HEK293T (cell line): ENCODE measurements at regions not wholly inside any gene's neighbourhood (a gene's known extent, or its start where the extent isn't known, plus 50 kb on each side); places are given as distances from the start of the nearest gene placed in this dataset.

Experiments
- CTCF ChIA-PET: fragments of 350-600 bp; formaldehyde crosslinking; extraction: SDS; loops from one replicate; lab custom pipeline; 2021; ENCODE audit warnings: antibody characterized with exemption, inconsistent platforms; lab: Yijun Ruan, JAX
- POLR2A ChIA-PET: fragments of 350-600 bp; formaldehyde crosslinking; extraction: SDS; loops from one replicate; lab custom pipeline; 2020; ENCODE audit warnings: antibody characterized with exemption, inconsistent platforms; lab: Yijun Ruan, JAX
- DNase-seq: peaks from one replicate; pipeline ENCODE4 v3.0.0; 2012; ENCODE audit warnings: mixed read lengths; ENCODE audit errors: extremely low spot score
- ARNT ChIP-seq: fragments of 450-650 bp; IDR thresholded peaks from 2 replicates; pipeline ENCODE4 v1.6.1; 2017; ENCODE audit warnings: mild to moderate bottlenecking
- BHLHE40 ChIP-seq: fragments of 450-650 bp; IDR thresholded peaks from 2 replicates; pipeline ENCODE4 v1.6.1; 2016; ENCODE audit warnings: mild to moderate bottlenecking, moderate library complexity, borderline replicate concordance
- CTBP1 ChIP-seq: fragments of 450-650 bp; IDR thresholded peaks from 2 replicates; pipeline ENCODE4 v1.6.1; 2016; ENCODE audit warnings: borderline replicate concordance
- ELF4 ChIP-seq: fragments of 450-650 bp; IDR thresholded peaks from 2 replicates; pipeline ENCODE4 v1.6.1; 2017; ENCODE audit warnings: antibody characterized with exemption
- FOXA1 ChIP-seq: fragments of 450-650 bp; IDR thresholded peaks from 2 replicates; pipeline ENCODE4 v1.6.1; 2016; ENCODE audit warnings: mild to moderate bottlenecking
- FOXK2 ChIP-seq: fragments of 450-650 bp; IDR thresholded peaks from 2 replicates; pipeline ENCODE4 v1.6.1; 2016; ENCODE audit warnings: mild to moderate bottlenecking
- FOXM1 ChIP-seq: fragments of 450-650 bp; IDR thresholded peaks from 2 replicates; pipeline ENCODE4 v1.6.1; 2017; ENCODE audit warnings: mild to moderate bottlenecking, borderline replicate concordance
- HDGF ChIP-seq: fragments of 450-650 bp; IDR thresholded peaks from 2 replicates; pipeline ENCODE4 v1.6.1; 2017; ENCODE audit warnings: antibody characterized with exemption, borderline replicate concordance
- L3MBTL2 ChIP-seq: fragments of 450-650 bp; conservative IDR thresholded peaks from 2 replicates; pipeline ENCODE4 v1.6.1; 2016; ENCODE audit warnings: mild to moderate bottlenecking
- LEF1 ChIP-seq: fragments of 450-650 bp; IDR thresholded peaks from 2 replicates; pipeline ENCODE4 v1.6.1; 2017; ENCODE audit warnings: mild to moderate bottlenecking, borderline replicate concordance
- NFRKB ChIP-seq: fragments of 450-650 bp; IDR thresholded peaks from 2 replicates; pipeline ENCODE4 v1.6.1; 2016; ENCODE audit warnings: mild to moderate bottlenecking, moderate library complexity
- SP1 ChIP-seq: fragments of 450-650 bp; IDR thresholded peaks from 2 replicates; pipeline ENCODE4 v1.6.1; 2017
- SUZ12 ChIP-seq: fragments of 450-650 bp; IDR thresholded peaks from 2 replicates; pipeline ENCODE4 v1.6.1; 2016; ENCODE audit warnings: mild to moderate bottlenecking
- TARDBP ChIP-seq: fragments of 450-650 bp; IDR thresholded peaks from 2 replicates; pipeline ENCODE4 v1.6.1; 2016
- ZNF384 ChIP-seq: fragments of 450-650 bp; IDR thresholded peaks from 2 replicates; pipeline ENCODE4 v1.6.1; 2016
- TF ChIP-seq, protein P1 (sequence below): fragments of 450-650 bp; IDR thresholded peaks from 2 replicates; pipeline ENCODE4 v1.6.1; 2016

DNA sequence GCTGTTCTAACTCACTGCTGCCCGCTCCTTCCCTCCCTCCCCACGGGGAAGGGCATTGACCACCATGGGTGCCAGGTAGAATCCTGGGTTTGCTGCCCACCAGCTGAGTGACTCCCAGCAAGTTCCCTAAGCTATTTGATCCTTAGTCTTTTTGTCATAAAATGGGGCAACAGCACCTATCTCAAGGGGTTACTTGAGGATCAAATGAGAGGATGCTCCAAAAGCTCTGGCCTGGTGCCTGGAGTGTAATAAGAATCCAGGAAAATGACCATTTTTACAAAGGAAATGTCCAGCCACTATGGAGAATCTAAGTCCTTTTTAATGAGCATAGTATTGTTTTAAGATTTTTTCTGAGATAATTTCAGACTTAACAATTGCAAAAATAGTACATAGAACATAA, 61.4 kb upstream of the CMKLR1 start:
- no peak for TF ChIP-seq ZNF384
- no peak for TF ChIP-seq ARNT
- no peak for TF ChIP-seq TARDBP
- no peak for TF ChIP-seq CTBP1
- no peak for TF ChIP-seq HDGF
- TF ChIP-seq BHLHE40 = no peak
- TF ChIP-seq SUZ12 = no peak
- no peak for TF ChIP-seq L3MBTL2
- TF ChIP-seq, protein P1, sequence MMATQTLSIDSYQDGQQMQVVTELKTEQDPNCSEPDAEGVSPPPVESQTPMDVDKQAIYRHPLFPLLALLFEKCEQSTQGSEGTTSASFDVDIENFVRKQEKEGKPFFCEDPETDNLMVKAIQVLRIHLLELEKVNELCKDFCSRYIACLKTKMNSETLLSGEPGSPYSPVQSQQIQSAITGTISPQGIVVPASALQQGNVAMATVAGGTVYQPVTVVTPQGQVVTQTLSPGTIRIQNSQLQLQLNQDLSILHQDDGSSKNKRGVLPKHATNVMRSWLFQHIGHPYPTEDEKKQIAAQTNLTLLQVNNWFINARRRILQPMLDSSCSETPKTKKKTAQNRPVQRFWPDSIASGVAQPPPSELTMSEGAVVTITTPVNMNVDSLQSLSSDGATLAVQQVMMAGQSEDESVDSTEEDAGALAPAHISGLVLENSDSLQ = no peak
- no peak for TF ChIP-seq NFRKB
- TF ChIP-seq ELF4 = no peak
- TF ChIP-seq SP1 = no peak
- no peak for TF ChIP-seq FOXA1
- no peak for DNase-seq
- POLR2A ChIA-PET = no interaction called here

GRCh38 chr12:108400056-108400455, 60.9 kb upstream of the CMKLR1 start:
- no peak for TF ChIP-seq L3MBTL2
- no peak for TF ChIP-seq FOXA1
- TF ChIP-seq FOXK2 = no peak
- TF ChIP-seq TARDBP = no peak
- no peak for TF ChIP-seq ELF4
- TF ChIP-seq NFRKB = no peak
- no peak for TF ChIP-seq HDGF
- no peak for TF ChIP-seq SP1
- TF ChIP-seq FOXM1 = no peak
- no peak for TF ChIP-seq BHLHE40
- no peak for TF ChIP-seq CTBP1
- TF ChIP-seq ARNT = no peak
- TF ChIP-seq SUZ12 = no peak
- DNase-seq = no peak
- CTCF ChIA-PET = no interaction called here
- POLR2A ChIA-PET = no interaction called here

More for the DNA sequence above, 61.4 kb upstream of the CMKLR1 start:
- CTCF ChIA-PET = no interaction called here

DNA sequence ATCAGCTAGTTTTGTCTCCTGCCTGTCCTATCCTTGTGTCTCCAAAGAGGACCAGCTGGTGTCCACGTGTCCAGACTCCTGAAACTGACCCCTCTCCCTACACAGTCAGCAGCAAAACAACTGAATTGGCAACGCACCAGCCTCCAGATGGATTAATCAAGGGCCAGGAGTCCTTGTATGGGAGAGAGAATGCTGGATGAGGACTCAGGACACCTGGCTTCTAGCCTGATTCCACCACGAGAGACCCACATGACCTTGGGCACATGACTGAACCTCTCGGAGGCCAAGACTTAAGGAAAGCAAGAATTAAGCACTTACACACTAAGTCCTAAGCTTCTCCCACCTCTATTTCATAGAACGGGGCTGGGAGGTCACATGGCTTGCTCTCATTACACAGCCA, 60.4 kb upstream of the CMKLR1 start:
- CTCF ChIA-PET = no interaction called here
- POLR2A ChIA-PET = no interaction called here
- TF ChIP-seq ELF4 = no peak
- TF ChIP-seq ZNF384 = no peak
- TF ChIP-seq TARDBP = no peak
- no peak for TF ChIP-seq LEF1
- TF ChIP-seq FOXK2 = no peak
- no peak for TF ChIP-seq ARNT
- TF ChIP-seq NFRKB = no peak
- TF ChIP-seq L3MBTL2 = no peak
- no peak for DNase-seq

- TF ChIP-seq ELF4 (no peak), FOXA1 (no peak)
- DNase-seq = no peak
- ChIA-PET CTCF (no interaction called here), POLR2A (no interaction called here)
Measured at GRCh38 chr12:108394196-108394595, 55.1 kb upstream of the CMKLR1 start.

GRCh38 chr12:108392284-108392683, 53.2 kb upstream of the CMKLR1 start:
- POLR2A ChIA-PET = no interaction called here
- TF ChIP-seq FOXK2 (no peak), L3MBTL2 (no peak), HDGF (no peak)
- CTCF ChIA-PET = no interaction called here
- no peak for DNase-seq

DNA sequence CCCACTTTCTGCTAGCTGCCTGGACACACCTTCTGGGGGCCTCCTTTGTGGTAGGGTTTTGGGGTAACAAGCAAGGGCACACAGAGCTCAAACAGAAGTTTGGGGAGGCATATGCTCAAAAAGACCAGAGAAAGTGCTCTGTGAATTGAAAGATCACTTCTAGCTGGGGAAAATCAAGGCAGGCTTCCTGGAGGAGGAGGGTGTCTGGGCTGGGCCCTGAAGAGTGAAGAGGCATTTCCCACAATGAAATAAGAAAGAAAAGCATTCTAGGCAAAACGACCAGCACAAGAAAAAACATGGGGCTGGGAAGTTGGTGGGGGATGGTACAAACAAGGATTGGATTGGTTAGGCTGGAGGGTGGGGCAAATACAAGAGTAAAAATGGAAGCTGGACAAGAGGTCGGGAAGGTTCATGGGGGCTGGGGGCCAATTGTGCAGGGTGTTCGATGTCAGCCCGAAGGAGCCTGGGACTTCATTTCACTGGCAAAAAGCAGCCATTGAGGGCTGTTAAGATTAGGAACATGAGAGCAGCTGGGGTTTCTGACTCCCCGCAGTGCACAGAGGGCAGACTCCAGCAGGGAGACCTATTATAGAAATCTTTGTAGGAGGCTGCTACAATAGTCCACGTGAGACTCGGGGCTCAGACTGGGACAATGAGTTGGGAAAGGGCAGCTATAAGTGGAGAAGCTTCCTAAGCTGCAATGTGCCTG, 51.5 kb upstream of the CMKLR1 start:
- ChIA-PET POLR2A (no interaction called here), CTCF (interaction anchor here (0.7 kb wide), 1 partner anchor 18 kb away, joined by 3 read pairs; no protein-coding TSS in a partner anchor)
- no peak for TF ChIP-seq NFRKB
- TF ChIP-seq ELF4 = no peak
- TF ChIP-seq ZNF384 = no peak
- no peak for TF ChIP-seq FOXM1
- TF ChIP-seq FOXA1 = no peak
- no peak for DNase-seq

- ChIA-PET CTCF (no interaction called here), POLR2A (no interaction called here)
- no peak for DNase-seq
- no peak for TF ChIP-seq FOXM1
- TF ChIP-seq FOXA1 = no peak
- peak; percentile 43; the same call in 1 of the 2 replicates for TF ChIP-seq TARDBP
- TF ChIP-seq, protein P1 = no peak
- TF ChIP-seq HDGF = no peak
- TF ChIP-seq ELF4 = no peak
- TF ChIP-seq NFRKB = no peak
Measured at GRCh38 chr12:108389544-108389943, 50.4 kb upstream of the CMKLR1 start.
